Activated CD4-positive, alpha-beta T cell treated with anti-CD3 and anti-CD28 coated beads, Interleukin-2, amount 10 ng/mL, durations not matched to agents 7 days and 5 days (primary cell): ENCODE measurements at regions not wholly inside any gene's neighbourhood (a gene's known extent, or its start where the extent isn't known, plus 50 kb on each side); places are given as distances from the start of the nearest gene placed in this dataset.

ENCODE experiments used
- CTCF ChIA-PET: fragments of 350-600 bp; sonication (Branson Sonifier 250); formaldehyde crosslinking; loops from one replicate; lab custom pipeline; 2021; ENCODE audit warnings: antibody characterized with exemption; lab: Charles Lee
- POLR2A ChIA-PET: fragments of 350-600 bp; sonication (Branson Sonifier 250); formaldehyde crosslinking; loops from one replicate; lab custom pipeline; 2021; ENCODE audit warnings: antibody characterized with exemption; lab: Charles Lee
- DNase-seq: peaks from one replicate; pipeline ENCODE4 v3.0.0-alpha.2; 2020
- H3K27ac Mint-ChIP-seq: one replicate; pipeline ENCODE4 v1.8.0; 2021; ENCODE audit warnings: mild to moderate bottlenecking, moderate library complexity, mixed read lengths
- H3K27me3 Mint-ChIP-seq: one replicate; pipeline ENCODE4 v1.8.0; 2021; ENCODE audit warnings: mixed read lengths
- H3K36me3 Mint-ChIP-seq: one replicate; pipeline ENCODE4 v1.8.0; 2021; ENCODE audit warnings: low read depth, mixed read lengths
- H3K4me1 Mint-ChIP-seq: one replicate; pipeline ENCODE4 v1.8.0; 2021; ENCODE audit warnings: mixed read lengths
- H3K4me3 Mint-ChIP-seq: one replicate; pipeline ENCODE4 v1.8.0; 2021; ENCODE audit warnings: mild to moderate bottlenecking, moderate library complexity, mixed read lengths
- H3K9me3 Mint-ChIP-seq: one replicate; pipeline ENCODE4 v1.8.0; 2021; ENCODE audit warnings: mixed read lengths

DNA sequence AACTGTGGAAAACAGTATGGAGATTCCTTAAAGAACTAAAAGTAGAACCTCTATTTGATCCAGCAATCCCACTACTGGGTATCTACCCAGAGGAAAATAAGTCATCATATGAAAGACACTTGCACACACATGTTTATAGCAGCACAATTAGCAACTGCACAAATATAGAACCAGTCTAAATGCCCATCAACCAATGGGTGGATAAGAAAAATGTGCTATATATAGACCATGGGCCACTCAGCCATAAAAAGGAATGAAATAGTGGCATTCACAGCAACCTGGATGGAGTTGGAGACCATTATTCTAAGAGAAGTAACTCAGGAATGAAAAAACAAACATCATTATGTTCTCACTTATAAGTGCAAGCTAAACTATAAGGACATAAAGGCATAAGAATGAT is 105.0 kb upstream of the PGBD5 start:
- H3K27ac Mint-ChIP-seq, result no peak overlapping the region
- H3K9me3 Mint-ChIP-seq, result peaks cover 7% of the 10 kb centered on the region
- H3K27me3 Mint-ChIP-seq, result peaks cover 11% of the 10 kb centered on the region
- ChIA-PET CTCF (interaction anchor here (0.6 kb wide), 1 partner anchor 1578 kb away, joined by 3 read pairs; no protein-coding TSS in a partner anchor), POLR2A (no interaction called here)
- H3K36me3 Mint-ChIP-seq, result no peaks in the 10 kb centered on the region
- H3K4me3 Mint-ChIP-seq, result no peak overlapping the region
- no peak for DNase-seq
- no peaks in the 10 kb centered on the region for H3K4me1 Mint-ChIP-seq

DNA sequence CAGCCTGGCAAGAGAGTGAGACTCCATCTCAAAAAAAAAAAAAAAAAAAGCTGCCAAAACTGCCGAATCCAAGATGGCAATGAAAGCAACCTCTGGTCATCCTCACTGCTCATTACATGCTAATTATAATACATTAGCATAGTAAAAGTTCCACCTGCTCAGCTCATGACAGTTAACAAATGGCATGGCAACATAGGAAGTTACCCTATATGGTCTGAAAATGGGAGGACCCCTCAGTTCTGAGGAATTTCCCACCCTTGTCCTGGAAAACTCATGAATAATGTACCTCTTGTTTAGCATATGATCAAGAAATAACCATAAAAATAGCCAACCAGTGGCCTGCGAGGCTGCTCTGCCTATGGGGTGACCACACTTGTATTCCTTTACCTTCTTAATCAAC is 93.1 kb upstream of the PGBD5 start:
- Mint-ChIP-seq H3K27ac (no peak overlapping the region), H3K27me3 (peaks cover 18% of the 10 kb centered on the region), H3K4me1 (no peaks in the 10 kb centered on the region), H3K9me3 (no peaks in the 10 kb centered on the region), H3K36me3 (no peaks in the 10 kb centered on the region), H3K4me3 (no peak overlapping the region)
- DNase-seq, result no peak
- ChIA-PET CTCF (interaction anchor here (0.7 kb wide), 1 partner anchor 1971 kb away, joined by 3 read pairs; no protein-coding TSS in a partner anchor), POLR2A (no interaction called here)

DNA sequence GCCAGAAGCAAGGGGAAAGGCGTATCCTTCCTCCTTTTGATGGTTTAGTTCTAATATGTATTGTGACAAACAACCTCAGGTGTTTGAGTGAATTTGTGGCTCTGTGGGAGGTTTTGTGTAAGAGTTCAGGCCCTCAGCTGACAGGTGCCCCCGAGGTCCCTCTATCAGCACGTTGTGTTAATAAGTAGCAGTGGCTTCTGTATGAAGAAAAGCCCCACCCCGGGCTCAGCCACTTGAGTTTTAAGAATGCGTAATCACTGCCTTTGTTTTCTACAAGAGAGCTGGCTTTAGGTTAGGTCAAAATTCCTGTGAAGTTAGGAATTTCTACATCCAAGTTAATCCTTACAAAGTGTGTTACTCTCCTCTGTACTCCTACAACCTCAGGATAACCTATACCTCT is 92.4 kb upstream of the PGBD5 start:
- no peak for DNase-seq
- Mint-ChIP-seq H3K4me1 (no peaks in the 10 kb centered on the region), H3K27me3 (peaks cover 17% of the 10 kb centered on the region), H3K27ac (no peak overlapping the region), H3K4me3 (no peak overlapping the region), H3K36me3 (no peaks in the 10 kb centered on the region), H3K9me3 (no peaks in the 10 kb centered on the region)
- POLR2A ChIA-PET, result no interaction called here
- CTCF ChIA-PET, result interaction anchor here (0.7 kb wide), 1 partner anchor 1972 kb away, joined by 3 read pairs; no protein-coding TSS in a partner anchor

DNA sequence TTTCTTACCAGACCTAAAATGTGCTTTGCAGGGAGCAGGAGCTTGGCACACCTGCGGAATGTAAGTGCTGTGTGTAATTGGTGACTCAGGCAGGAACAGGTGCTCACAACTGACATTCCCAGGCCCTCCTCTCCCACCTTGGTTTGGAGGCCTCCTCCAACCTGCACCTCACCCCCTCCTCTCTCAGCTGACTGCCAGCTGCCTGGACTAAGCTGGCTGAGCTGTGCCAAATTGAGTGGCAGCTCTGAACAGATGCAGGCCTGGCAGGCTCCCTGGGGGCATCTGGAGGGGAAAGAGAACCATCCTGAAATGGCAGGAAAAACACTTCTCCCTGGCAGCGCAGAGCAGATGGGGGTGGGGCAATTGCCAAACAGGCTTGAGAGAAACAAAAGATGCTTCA is 91.7 kb upstream of the PGBD5 start:
- H3K27ac Mint-ChIP-seq, result no peak overlapping the region
- POLR2A ChIA-PET, result no interaction called here

DNA sequence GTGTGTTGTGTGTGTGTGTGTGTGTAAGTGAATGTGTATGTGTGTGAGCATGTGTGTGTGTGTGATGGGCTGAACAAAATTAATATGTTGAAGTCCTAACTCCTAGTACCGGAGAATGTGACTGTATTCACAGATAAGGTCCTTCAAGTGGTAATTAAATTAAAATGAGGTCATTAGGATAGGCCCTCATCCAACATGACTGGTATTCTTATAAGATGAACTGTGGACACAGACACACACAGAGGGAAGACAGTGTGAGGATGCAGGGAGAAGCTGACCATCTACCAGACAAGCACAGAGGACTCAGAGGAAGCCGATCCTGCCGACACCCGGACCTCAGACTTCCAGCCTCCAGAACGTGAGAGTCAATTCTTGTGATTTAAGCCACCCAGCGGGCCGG is 91.2 kb upstream of the PGBD5 start:
- ChIA-PET POLR2A (no interaction called here), CTCF (no interaction called here)
- no peak overlapping the region for H3K27ac Mint-ChIP-seq
- H3K36me3 Mint-ChIP-seq, result no peaks in the 10 kb centered on the region
- no peaks in the 10 kb centered on the region for H3K9me3 Mint-ChIP-seq
- peaks cover 11% of the 10 kb centered on the region for H3K27me3 Mint-ChIP-seq
- DNase-seq, result no peak
- H3K4me3 Mint-ChIP-seq, result no peak overlapping the region
- H3K4me1 Mint-ChIP-seq, result no peaks in the 10 kb centered on the region

More for the DNA sequence above, 91.7 kb upstream of the PGBD5 start:
- H3K27me3 Mint-ChIP-seq, result peaks cover 12% of the 10 kb centered on the region
- DNase-seq, result no peak
- no peaks in the 10 kb centered on the region for H3K9me3 Mint-ChIP-seq
- no peaks in the 10 kb centered on the region for H3K4me1 Mint-ChIP-seq
- no peak overlapping the region for H3K4me3 Mint-ChIP-seq
- no peaks in the 10 kb centered on the region for H3K36me3 Mint-ChIP-seq
- CTCF ChIA-PET, result no interaction called here

DNA sequence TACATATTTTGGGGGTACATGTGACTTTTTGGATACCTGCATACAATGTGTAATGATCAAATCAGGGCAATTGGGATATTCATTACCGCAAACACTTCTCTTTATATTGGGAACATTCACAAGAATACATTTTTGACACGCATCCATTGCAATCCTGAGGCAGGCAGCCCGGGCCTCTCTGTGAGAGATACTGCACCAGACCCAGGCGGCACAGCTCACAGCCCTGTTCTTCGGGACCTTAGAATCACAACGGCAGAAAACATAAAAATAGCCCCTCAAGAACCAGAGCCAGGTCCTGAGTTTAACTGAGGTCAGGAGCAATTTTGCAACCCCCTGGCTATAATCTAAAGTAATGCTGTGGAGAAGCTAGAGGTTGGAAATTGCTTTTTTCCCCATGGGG is 90.8 kb upstream of the PGBD5 start:
- no peak for DNase-seq

DNA sequence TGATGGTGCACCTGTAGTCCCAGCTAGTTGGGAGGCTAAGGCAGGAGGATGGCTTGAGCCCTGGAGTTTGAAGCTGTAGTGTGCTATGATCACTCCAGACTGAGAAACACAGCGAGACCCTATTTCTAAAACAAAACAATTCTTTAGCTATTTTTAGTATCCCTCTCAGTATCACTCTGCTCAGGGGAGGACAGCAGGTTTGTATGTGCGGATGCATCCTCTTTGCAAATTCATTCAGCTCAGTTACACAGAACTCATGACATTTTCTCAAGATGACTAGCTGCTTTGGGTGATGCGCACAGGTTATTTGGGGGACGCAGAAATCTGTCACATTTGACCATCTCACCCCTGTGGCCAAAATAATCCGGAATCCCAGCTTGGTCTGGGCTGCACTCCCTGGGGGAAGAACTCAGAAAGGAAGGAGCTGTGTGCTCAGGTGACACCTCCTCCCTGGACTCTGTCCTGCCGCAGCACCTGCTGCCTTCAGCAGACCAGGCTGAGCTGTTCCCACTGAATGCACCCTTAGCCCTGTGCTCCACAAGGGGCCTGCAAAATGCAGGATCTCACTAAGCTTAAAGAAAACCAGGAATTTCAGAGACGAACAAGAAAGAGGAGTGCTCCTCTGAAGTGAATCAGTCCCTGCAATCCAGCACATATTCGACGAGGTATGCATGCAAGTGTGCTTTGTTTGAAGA is 89.5 kb upstream of the PGBD5 start:
- POLR2A ChIA-PET, result no interaction called here
- Mint-ChIP-seq H3K36me3 (no peaks in the 10 kb centered on the region), H3K4me3 (no peak overlapping the region), H3K9me3 (no peaks in the 10 kb centered on the region), H3K4me1 (no peaks in the 10 kb centered on the region), H3K27me3 (peaks cover 9% of the 10 kb centered on the region), H3K27ac (no peak overlapping the region)
- DNase-seq, result no peak
- CTCF ChIA-PET, result interaction anchor here (0.6 kb wide), 1 partner anchor 462 kb away, joined by 3 read pairs; no protein-coding TSS in a partner anchor

More for the DNA sequence above, 90.8 kb upstream of the PGBD5 start:
- CTCF ChIA-PET, result no interaction called here
- no peaks in the 10 kb centered on the region for H3K9me3 Mint-ChIP-seq
- peaks cover 11% of the 10 kb centered on the region for H3K27me3 Mint-ChIP-seq
- no peak overlapping the region for H3K27ac Mint-ChIP-seq
- no peaks in the 10 kb centered on the region for H3K36me3 Mint-ChIP-seq
- H3K4me1 Mint-ChIP-seq, result no peaks in the 10 kb centered on the region
- POLR2A ChIA-PET, result no interaction called here
- no peak overlapping the region for H3K4me3 Mint-ChIP-seq

DNA sequence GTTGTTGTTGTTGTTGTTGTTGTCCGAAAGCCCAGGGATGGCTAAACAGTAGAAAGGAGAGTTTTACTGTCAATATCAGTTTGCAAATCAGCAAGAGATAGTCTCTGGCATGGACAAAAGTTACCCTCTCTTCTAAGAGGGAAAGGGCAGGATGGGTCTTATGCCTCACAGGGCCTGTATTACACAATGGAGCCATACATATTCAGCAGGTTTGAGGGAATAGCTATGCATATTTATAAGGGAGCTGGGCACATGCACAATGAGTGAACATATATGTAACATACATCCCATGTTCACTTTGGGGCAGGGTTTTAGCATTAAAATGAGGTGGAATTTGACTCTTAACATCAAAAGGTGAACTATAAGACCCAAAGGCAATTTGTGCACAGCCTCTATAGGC is 84.4 kb upstream of the PGBD5 start:
- POLR2A ChIA-PET, result no interaction called here
- no peaks in the 10 kb centered on the region for H3K9me3 Mint-ChIP-seq
- H3K4me3 Mint-ChIP-seq, result no peak overlapping the region
- H3K27ac Mint-ChIP-seq, result no peak overlapping the region
- H3K4me1 Mint-ChIP-seq, result peaks cover 5% of the 10 kb centered on the region
- peaks cover 17% of the 10 kb centered on the region for H3K27me3 Mint-ChIP-seq
- no peaks in the 10 kb centered on the region for H3K36me3 Mint-ChIP-seq
- no peak for DNase-seq
- CTCF ChIA-PET, result no interaction called here

DNA sequence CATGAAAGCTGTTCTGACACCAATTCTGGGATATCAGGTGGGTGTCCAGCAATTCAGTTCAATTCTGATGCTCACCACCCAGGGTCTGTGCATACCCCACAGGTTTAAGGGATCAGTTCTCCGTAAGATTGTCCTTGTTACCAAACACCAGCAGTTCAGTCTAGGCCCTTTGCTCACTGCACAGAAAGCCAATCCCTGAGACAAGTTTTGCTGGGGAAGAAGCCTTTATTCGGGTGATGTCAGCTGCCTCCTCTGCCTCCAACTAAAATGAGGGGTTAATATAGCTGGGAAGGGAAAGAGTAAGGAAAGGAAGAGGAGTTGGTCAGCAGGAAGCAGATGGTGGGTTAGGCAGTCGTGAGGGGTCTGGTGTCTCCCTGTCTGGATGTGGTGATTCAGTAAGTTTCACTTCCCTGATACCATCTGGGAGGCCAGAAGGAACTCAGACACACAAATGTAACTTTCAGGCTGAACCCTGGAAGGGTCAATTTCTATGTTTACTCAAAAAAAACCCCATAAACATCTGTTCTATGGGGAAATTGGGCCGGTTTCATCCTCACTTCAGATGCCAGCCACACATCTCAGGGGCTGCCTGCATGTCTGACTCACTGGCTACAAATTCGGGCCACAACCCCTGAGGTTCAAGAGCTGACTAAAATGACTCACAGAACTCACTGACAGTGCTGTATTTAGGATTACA is 83.3 kb upstream of the PGBD5 start:
- no peak overlapping the region for H3K27ac Mint-ChIP-seq
- H3K4me3 Mint-ChIP-seq, result no peak overlapping the region
- no peaks in the 10 kb centered on the region for H3K9me3 Mint-ChIP-seq
- H3K36me3 Mint-ChIP-seq, result no peaks in the 10 kb centered on the region
- ChIA-PET POLR2A (no interaction called here), CTCF (no interaction called here)
- H3K4me1 Mint-ChIP-seq, result peaks cover 5% of the 10 kb centered on the region
- no peak for DNase-seq
- H3K27me3 Mint-ChIP-seq, result peaks cover 15% of the 10 kb centered on the region

DNA sequence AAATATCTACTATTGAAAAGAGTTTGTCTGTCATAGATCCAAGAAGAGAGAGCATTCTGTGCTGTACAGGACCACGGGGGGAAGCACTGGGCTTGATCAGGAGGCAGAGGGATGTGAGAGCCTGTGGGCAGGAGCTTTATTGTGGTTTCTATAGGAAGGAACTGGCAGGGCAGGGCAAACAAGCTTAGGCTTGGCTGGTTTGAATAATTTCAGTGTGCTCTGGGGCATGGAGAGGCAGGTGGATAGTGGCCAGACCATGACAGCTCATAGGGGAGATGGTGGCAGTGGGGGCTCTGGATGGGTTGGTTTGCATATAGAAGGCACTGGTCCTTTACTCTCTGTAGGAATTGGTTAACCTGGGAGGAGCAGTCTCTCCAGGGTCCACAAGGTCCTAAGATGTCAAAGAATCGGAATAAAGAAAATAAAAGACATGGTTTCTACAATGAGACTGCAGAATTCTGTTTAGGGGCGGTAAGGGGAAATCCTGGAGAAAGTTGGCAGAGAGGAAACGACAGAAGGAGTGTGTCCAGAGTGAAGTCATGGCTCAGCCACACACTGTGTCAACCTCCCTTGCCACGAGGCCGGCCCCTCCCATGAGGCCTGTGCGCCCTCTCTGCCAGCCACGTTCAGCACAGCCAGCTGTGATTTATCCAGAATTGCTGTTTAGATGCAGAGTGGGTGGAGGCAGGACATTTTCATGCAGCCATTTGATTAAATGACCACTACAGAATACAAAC is 81.7 kb upstream of the PGBD5 start:
- H3K9me3 Mint-ChIP-seq, result no peaks in the 10 kb centered on the region
- POLR2A ChIA-PET, result no interaction called here
- CTCF ChIA-PET, result no interaction called here
- no peaks in the 10 kb centered on the region for H3K36me3 Mint-ChIP-seq
- H3K27ac Mint-ChIP-seq, result no peak overlapping the region
- peaks cover 12% of the 10 kb centered on the region for H3K27me3 Mint-ChIP-seq
- H3K4me3 Mint-ChIP-seq, result no peak overlapping the region
- H3K4me1 Mint-ChIP-seq, result peaks cover 5% of the 10 kb centered on the region
- no peak for DNase-seq

DNA sequence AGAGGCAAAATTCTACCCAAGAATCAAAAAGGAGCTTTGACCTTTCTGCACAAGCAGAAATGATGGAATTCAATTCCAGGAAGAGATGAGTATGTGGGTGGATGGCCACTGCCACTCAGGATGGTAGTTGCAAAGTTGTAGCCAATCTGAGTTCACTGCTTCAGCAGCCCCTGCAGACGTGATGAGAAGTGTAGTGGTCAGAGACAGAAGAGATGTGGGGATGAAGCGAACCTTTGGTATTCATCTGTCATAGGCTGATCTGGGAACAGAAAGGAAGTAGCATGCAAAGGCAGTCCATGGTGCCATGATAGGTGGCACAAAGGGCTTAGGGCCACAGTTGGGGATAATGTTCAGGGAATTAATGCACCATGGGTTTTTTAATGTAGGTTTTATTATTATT is 81.1 kb upstream of the PGBD5 start:
- no peaks in the 10 kb centered on the region for H3K36me3 Mint-ChIP-seq
- H3K9me3 Mint-ChIP-seq, result no peaks in the 10 kb centered on the region
- ChIA-PET CTCF (no interaction called here), POLR2A (no interaction called here)
- H3K4me1 Mint-ChIP-seq, result peaks cover 5% of the 10 kb centered on the region
- no peak overlapping the region for H3K27ac Mint-ChIP-seq
- peaks cover 12% of the 10 kb centered on the region for H3K27me3 Mint-ChIP-seq
- no peak for DNase-seq
- no peak overlapping the region for H3K4me3 Mint-ChIP-seq

DNA sequence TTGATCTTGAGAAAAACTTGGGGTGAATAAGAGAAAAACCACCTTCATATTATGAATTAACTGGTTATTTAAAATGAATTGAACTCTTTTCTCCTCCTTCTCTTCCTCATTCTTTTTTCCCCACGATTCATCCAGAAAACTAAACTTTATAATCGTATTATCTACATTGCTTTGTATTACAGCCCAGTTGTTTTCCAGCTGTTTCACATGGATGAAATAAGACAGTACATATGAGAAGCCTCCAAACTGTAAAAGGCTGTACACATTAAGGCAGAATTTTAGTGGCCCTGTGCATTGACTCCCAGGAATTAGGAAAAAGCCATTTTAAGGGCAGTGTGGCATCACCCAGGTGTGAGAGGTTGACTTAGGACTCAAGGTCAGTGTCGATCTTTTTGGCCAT is 80.3 kb upstream of the PGBD5 start:
- POLR2A ChIA-PET, result no interaction called here
- no peak overlapping the region for H3K27ac Mint-ChIP-seq
- no peaks in the 10 kb centered on the region for H3K36me3 Mint-ChIP-seq
- no peak overlapping the region for H3K4me3 Mint-ChIP-seq
- CTCF ChIA-PET, result no interaction called here
- H3K9me3 Mint-ChIP-seq, result no peaks in the 10 kb centered on the region
- H3K27me3 Mint-ChIP-seq, result peaks cover 12% of the 10 kb centered on the region
- peaks cover 5% of the 10 kb centered on the region for H3K4me1 Mint-ChIP-seq
- no peak for DNase-seq

DNA sequence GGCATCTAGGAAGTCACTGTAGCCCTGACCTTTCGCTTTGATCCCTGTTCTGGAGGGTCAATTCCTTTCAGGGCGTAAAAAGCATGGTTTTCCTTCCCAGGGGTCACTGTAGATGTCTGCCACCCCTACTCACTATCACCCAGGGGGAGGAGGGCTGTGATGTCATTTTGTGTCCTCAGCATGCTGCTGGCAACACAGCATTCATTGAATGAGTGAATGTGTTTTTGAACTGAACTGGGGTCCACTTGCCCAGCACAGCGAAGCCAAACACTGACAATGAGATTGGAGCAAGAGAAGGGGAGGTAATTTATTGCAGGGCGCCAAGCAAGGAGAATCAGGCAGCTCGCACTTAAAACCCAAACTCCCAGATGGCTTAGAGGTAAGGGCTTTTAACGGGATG is 78.2 kb upstream of the PGBD5 start:
- ChIA-PET CTCF (no interaction called here), POLR2A (no interaction called here)
- no peak for DNase-seq
- H3K27ac Mint-ChIP-seq, result no peak overlapping the region
- H3K36me3 Mint-ChIP-seq, result no peaks in the 10 kb centered on the region
- peaks cover 9% of the 10 kb centered on the region for H3K27me3 Mint-ChIP-seq
- no peak overlapping the region for H3K4me3 Mint-ChIP-seq
- peaks cover 5% of the 10 kb centered on the region for H3K4me1 Mint-ChIP-seq
- no peaks in the 10 kb centered on the region for H3K9me3 Mint-ChIP-seq
